HepG2 (cell line): ENCODE measurements at regions not wholly inside any gene's neighbourhood (a gene's known extent, or its start where the extent isn't known, plus 50 kb on each side); places are given as distances from the start of the nearest gene placed in this dataset.

Source experiments
- ATAC-seq: fragments of 200-7000 bp; cut with Tn5 transposase; 3 replicates; pipeline ENCODE4 v1.9.1; 2020; ENCODE audit warnings: mild to moderate bottlenecking, moderate library complexity
- BruUV-seq: library from RNA; stranded (reverse); fragments of 400-500 nt; replicated peaks from 2 replicates; lab custom pipeline; 2021; lab: Mats Ljungman, UMichigan
- CTCF ChIA-PET: fragments of 300-600 bp; formaldehyde crosslinking; extraction: SDS; loops from one replicate; lab custom pipeline; 2021; ENCODE audit warnings: low total read pairs, inconsistent platforms, low intra/inter-chr PET ratio; lab: Yijun Ruan, JAX
- POLR2A ChIA-PET: fragments of 350-600 bp; sonication (Branson Sonifier 250); formaldehyde crosslinking; loops from one replicate; lab custom pipeline; 2020; ENCODE audit warnings: antibody characterized with exemption, inconsistent platforms; lab: Yijun Ruan, JAX
- DNase-seq: peaks from one replicate; pipeline ENCODE4 v3.0.0-alpha.2; 2015; ENCODE audit warnings: low spot score
- FAIRE-seq: peaks from 3 replicates; lab custom pipeline; 2011; peaks lifted over from hg19 to GRCh38; lab: Jason Lieb, UNC
- H2AFZ ChIP-seq: one replicate; pipeline ENCODE4 v1.6.1; 2011; ENCODE audit warnings: low read length, inconsistent platforms
- H3K27ac ChIP-seq: fragments of 300-600 bp; 3 replicates; pipeline ENCODE4 v1.8.0; 2011; ENCODE audit warnings: mixed run types, mild to moderate bottlenecking, mixed read lengths, low read length, inconsistent platforms; ENCODE audit not compliant: insufficient read depth; ENCODE audit errors: extremely low read length
- H3K27me3 ChIP-seq, 2 experiments: fragments of 200-600 bp in 1 of 2; 2 replicates in 1 of 2; 3 replicates in 1 of 2; pipeline versions ENCODE4 v1.6.0 to v1.8.0; 2011; ENCODE audit warnings: low read length in 2 of 2, mild to moderate bottlenecking in 2 of 2, moderate library complexity in 2 of 2, inconsistent platforms in 1 of 2; ENCODE audit not compliant: insufficient read depth in 2 of 2, control insufficient read depth in 1 of 2
- H3K36me3 ChIP-seq, 2 experiments: fragments of 200-600 bp in 1 of 2; replicated peaks in 1 of 2; 2 replicates in 1 of 2; 3 replicates in 1 of 2; pipeline versions ENCODE4 v1.5.1 to v1.8.0; 2011; ENCODE audit warnings: low read length in 2 of 2, inconsistent platforms in 1 of 2; ENCODE audit not compliant: insufficient read depth in 2 of 2, control insufficient read depth in 1 of 2
- H3K4me1 ChIP-seq: 2 replicates; pipeline ENCODE4 v1.5.1; 2012; ENCODE audit warnings: low read length, inconsistent platforms; ENCODE audit not compliant: insufficient read depth
- H3K4me2 ChIP-seq: 2 replicates; pipeline ENCODE4 v1.6.0; 2011; ENCODE audit warnings: low read depth, low read length, inconsistent platforms
- H3K4me3 ChIP-seq, 3 experiments: fragments of 200-600 bp in 1 of 3; sonication (generic), shearing (Covaris generic) in 1 of 3; replicated peaks in 1 of 3; 2 replicates each; pipeline ENCODE4 v1.5.1; 2011 to 2016; ENCODE audit warnings: low read length in 3 of 3, inconsistent platforms in 2 of 3, low read depth in 2 of 3, mild to moderate bottlenecking in 2 of 3, control low read depth in 1 of 3, mixed read lengths in 1 of 3; ENCODE audit not compliant: insufficient read depth in 1 of 3
- H3K79me2 ChIP-seq: one replicate; pipeline ENCODE4 v1.6.1; 2011; ENCODE audit warnings: low read length, inconsistent platforms; ENCODE audit not compliant: insufficient read depth
- H3K9ac ChIP-seq: 2 replicates; pipeline ENCODE4 v1.6.0; 2011; ENCODE audit warnings: mild to moderate bottlenecking, low read depth, low read length, inconsistent platforms; ENCODE audit not compliant: insufficient read depth
- H3K9me3 ChIP-seq: 2 replicates; pipeline ENCODE4 v1.5.1; 2012; ENCODE audit warnings: mild to moderate bottlenecking, low read length
- H4K20me1 ChIP-seq: 2 replicates; pipeline ENCODE4 v1.6.0; 2011; ENCODE audit warnings: inconsistent platforms, mild to moderate bottlenecking, low read length, moderate library complexity; ENCODE audit not compliant: insufficient read depth
- CHD4 ChIP-seq: fragments of 200-600 bp; sonication (generic); IDR thresholded peaks from 2 replicates; pipeline ENCODE4 v1.7.0; 2017; ENCODE audit warnings: mild to moderate bottlenecking, low read length, borderline replicate concordance
- DMAP1 ChIP-seq: IDR thresholded peaks from 2 replicates; pipeline ENCODE4 v1.6.1; 2016
- ELF4 ChIP-seq: sonication (generic); formaldehyde crosslinking; IDR thresholded peaks from 2 replicates; pipeline ENCODE4 v1.5.0; 2020; ENCODE audit warnings: missing genetic modification reagents, mild to moderate bottlenecking, moderate library complexity, borderline replicate concordance
- KDM4B ChIP-seq: sonication (generic); formaldehyde crosslinking; IDR thresholded peaks from 2 replicates; pipeline ENCODE4 v1.4.0; 2020; ENCODE audit warnings: missing genetic modification reagents
- MAFF ChIP-seq: IDR thresholded peaks from 2 replicates; pipeline ENCODE4 v1.6.1; 2011; ENCODE audit warnings: low read depth, low read length, improper control_type of control experiment
- MAFG ChIP-seq: sonication (generic); formaldehyde crosslinking; IDR thresholded peaks from 2 replicates; pipeline ENCODE4 v1.5.1; 2020; ENCODE audit warnings: mild to moderate bottlenecking, missing genetic modification reagents
- MED13 ChIP-seq: sonication (generic); formaldehyde crosslinking; IDR thresholded peaks from 2 replicates; pipeline ENCODE4 v1.5.0; 2020; ENCODE audit warnings: missing genetic modification reagents
- SIN3A ChIP-seq: IDR thresholded peaks from 2 replicates; pipeline ENCODE4 v1.6.1; 2011; ENCODE audit warnings: low read depth, mild to moderate bottlenecking, control low read depth, low read length, borderline replicate concordance
- STAT5B ChIP-seq: sonication (generic); formaldehyde crosslinking; IDR thresholded peaks from 2 replicates; pipeline ENCODE4 v1.4.0; 2020; ENCODE audit warnings: missing genetic modification reagents
- ZBTB7A ChIP-seq: sonication (generic); formaldehyde crosslinking; IDR thresholded peaks from 2 replicates; pipeline ENCODE4 v1.8.0; 2022; ENCODE audit warnings: mild to moderate bottlenecking, missing genetic modification reagents
- ZNF556 ChIP-seq: sonication (generic); formaldehyde crosslinking; IDR thresholded peaks from 2 replicates; pipeline ENCODE4 v1.4.0; 2020; ENCODE audit warnings: mild to moderate bottlenecking, missing genetic modification reagents, borderline replicate concordance
- ZNF768 ChIP-seq: sonication (generic); formaldehyde crosslinking; IDR thresholded peaks from 2 replicates; pipeline ENCODE4 v1.4.0; 2020; ENCODE audit warnings: missing genetic modification reagents
- WGBS: methylation state at CpG from one replicate; pipeline ENCODE4 v1.1.6; 2017; ENCODE audit warnings: low lambda C conversion rate; 5-methylcytosine and 5-hydroxymethylcytosine counted together
- in situ Hi-C: cut with HindIII; loops from 2 replicates; pipeline ENCODE4 v1.10.0; 2017; ENCODE audit warnings: low pct_unique_long_range_greater_than_20kb; ENCODE audit not compliant: extremely low pct_ligation_motif_present
- intact Hi-C: fragments of 100-400 bp; cut with micrococcal nuclease; formaldehyde crosslinking; loops from one replicate; pipeline ENCODE4 v1.10.0; 2022; ENCODE audit not compliant: unreplicated experiment
- TF ChIP-seq, protein P1 (sequence below): sonication (generic); formaldehyde crosslinking; IDR thresholded peaks from 2 replicates; pipeline ENCODE4 v1.8.1; 2023; ENCODE audit warnings: mild to moderate bottlenecking, missing genetic modification reagents
- TF ChIP-seq, protein P2 (sequence below): sonication (generic); formaldehyde crosslinking; IDR thresholded peaks from 2 replicates; pipeline ENCODE4 v1.4.0; 2020; ENCODE audit warnings: missing genetic modification reagents, borderline replicate concordance
- TF ChIP-seq, protein P3 (sequence below): sonication (generic); formaldehyde crosslinking; IDR thresholded peaks from 2 replicates; pipeline ENCODE4 v1.4.0; 2020; ENCODE audit warnings: mild to moderate bottlenecking, missing genetic modification reagents
- TF ChIP-seq, protein P4 (sequence below): IDR thresholded peaks from 2 replicates; pipeline ENCODE4 v1.6.1; 2016; ENCODE audit warnings: missing genetic modification reagents, missing compliant biosample characterization
- TF ChIP-seq, protein P5 (sequence below): sonication (generic); formaldehyde crosslinking; IDR thresholded peaks from 2 replicates; pipeline ENCODE4 v1.8.0; 2022; ENCODE audit warnings: mild to moderate bottlenecking, missing genetic modification reagents, borderline replicate concordance

DNA sequence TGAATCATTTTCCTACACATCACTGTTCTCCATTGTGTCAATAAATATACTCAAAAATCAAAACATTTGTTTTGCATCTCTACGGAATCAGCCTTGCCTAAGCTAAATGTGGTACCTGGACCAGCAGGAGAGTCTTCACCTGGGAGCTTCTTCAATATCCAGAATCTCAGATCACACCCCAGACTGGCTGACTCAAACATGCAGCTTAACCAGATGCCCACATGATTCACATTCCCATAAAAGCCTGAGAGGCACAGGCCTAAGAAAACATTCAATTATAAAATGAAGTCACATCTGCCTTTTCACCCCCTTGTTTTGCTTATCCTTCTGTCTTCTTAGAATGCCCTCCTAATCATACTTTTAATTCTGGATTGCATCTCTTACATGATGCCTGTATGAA is 1045.5 kb upstream of the NXPH2 start:
- H3K4me1 ChIP-seq: no peaks in the 10 kb centered on the region
- CTCF ChIA-PET: no interaction called here
- H2AFZ ChIP-seq: no peak overlapping the region
- H3K4me2 ChIP-seq: no peak overlapping the region
- H3K9me3 ChIP-seq: no peaks in the 10 kb centered on the region
- H3K9ac ChIP-seq: no peak overlapping the region
- H3K4me3 ChIP-seq: no peak overlapping the region
- TF ChIP-seq MED13 (CRISPR knock-in tag): no peak
- TF ChIP-seq ELF4 (CRISPR knock-in tag): no peak
- TF ChIP-seq ZNF768 (CRISPR knock-in tag): no peak
- TF ChIP-seq, protein P1, sequence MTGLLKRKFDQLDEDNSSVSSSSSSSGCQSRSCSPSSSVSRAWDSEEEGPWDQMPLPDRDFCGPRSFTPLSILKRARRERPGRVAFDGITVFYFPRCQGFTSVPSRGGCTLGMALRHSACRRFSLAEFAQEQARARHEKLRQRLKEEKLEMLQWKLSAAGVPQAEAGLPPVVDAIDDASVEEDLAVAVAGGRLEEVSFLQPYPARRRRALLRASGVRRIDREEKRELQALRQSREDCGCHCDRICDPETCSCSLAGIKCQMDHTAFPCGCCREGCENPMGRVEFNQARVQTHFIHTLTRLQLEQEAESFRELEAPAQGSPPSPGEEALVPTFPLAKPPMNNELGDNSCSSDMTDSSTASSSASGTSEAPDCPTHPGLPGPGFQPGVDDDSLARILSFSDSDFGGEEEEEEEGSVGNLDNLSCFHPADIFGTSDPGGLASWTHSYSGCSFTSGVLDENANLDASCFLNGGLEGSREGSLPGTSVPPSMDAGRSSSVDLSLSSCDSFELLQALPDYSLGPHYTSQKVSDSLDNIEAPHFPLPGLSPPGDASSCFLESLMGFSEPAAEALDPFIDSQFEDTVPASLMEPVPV (CRISPR knock-in tag): no peak
- no peak for TF ChIP-seq DMAP1 (CRISPR knock-in tag)
- no peak for TF ChIP-seq ZBTB7A (CRISPR knock-in tag)
- TF ChIP-seq, protein P2, sequence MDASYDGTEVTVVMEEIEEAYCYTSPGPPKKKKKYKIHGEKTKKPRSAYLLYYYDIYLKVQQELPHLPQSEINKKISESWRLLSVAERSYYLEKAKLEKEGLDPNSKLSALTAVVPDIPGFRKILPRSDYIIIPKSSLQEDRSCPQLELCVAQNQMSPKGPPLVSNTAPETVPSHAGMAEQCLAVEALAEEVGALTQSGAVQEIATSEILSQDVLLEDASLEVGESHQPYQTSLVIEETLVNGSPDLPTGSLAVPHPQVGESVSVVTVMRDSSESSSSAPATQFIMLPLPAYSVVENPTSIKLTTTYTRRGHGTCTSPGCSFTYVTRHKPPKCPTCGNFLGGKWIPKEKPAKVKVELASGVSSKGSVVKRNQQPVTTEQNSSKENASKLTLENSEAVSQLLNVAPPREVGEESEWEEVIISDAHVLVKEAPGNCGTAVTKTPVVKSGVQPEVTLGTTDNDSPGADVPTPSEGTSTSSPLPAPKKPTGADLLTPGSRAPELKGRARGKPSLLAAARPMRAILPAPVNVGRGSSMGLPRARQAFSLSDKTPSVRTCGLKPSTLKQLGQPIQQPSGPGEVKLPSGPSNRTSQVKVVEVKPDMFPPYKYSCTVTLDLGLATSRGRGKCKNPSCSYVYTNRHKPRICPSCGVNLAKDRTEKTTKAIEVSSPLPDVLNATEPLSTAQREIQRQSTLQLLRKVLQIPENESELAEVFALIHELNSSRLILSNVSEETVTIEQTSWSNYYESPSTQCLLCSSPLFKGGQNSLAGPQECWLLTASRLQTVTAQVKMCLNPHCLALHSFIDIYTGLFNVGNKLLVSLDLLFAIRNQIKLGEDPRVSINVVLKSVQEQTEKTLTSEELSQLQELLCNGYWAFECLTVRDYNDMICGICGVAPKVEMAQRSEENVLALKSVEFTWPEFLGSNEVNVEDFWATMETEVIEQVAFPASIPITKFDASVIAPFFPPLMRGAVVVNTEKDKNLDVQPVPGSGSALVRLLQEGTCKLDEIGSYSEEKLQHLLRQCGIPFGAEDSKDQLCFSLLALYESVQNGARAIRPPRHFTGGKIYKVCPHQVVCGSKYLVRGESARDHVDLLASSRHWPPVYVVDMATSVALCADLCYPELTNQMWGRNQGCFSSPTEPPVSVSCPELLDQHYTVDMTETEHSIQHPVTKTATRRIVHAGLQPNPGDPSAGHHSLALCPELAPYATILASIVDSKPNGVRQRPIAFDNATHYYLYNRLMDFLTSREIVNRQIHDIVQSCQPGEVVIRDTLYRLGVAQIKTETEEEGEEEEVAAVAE (CRISPR knock-in tag): no peak
- TF ChIP-seq SIN3A: no peak
- no peak for TF ChIP-seq ZNF556 (CRISPR knock-in tag)
- TF ChIP-seq, protein P3, sequence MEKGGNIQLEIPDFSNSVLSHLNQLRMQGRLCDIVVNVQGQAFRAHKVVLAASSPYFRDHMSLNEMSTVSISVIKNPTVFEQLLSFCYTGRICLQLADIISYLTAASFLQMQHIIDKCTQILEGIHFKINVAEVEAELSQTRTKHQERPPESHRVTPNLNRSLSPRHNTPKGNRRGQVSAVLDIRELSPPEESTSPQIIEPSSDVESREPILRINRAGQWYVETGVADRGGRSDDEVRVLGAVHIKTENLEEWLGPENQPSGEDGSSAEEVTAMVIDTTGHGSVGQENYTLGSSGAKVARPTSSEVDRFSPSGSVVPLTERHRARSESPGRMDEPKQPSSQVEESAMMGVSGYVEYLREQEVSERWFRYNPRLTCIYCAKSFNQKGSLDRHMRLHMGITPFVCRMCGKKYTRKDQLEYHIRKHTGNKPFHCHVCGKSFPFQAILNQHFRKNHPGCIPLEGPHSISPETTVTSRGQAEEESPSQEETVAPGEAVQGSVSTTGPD: no peak
- TF ChIP-seq STAT5B: no peak
- TF ChIP-seq, protein P4, sequence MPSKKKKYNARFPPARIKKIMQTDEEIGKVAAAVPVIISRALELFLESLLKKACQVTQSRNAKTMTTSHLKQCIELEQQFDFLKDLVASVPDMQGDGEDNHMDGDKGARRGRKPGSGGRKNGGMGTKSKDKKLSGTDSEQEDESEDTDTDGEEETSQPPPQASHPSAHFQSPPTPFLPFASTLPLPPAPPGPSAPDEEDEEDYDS: no peak
- TF ChIP-seq, protein P5, sequence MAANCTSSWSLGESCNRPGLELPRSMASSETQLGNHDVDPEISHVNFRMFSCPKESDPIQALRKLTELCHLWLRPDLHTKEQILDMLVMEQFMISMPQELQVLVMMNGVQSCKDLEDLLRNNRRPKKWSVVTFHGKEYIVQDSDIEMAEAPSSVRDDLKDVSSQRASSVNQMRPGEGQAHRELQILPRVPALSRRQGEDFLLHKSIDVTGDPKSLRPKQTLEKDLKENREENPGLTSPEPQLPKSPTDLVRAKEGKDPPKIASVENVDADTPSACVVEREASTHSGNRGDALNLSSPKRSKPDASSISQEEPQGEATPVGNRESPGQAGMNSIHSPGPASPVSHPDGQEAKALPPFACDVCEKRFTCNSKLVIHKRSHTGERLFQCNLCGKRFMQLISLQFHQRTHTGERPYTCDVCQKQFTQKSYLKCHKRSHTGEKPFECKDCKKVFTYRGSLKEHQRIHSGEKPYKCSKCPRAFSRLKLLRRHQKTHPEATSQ (CRISPR knock-in tag): no peak
- no peak for TF ChIP-seq MAFG (CRISPR knock-in tag)
- no peak for TF ChIP-seq MAFF
- TF ChIP-seq KDM4B: no peak
- TF ChIP-seq CHD4: no peak
- H3K27ac ChIP-seq: no peak overlapping the region
- H3K79me2 ChIP-seq: no peaks in the 10 kb centered on the region
- no TSS peak for BruUV-seq
- in situ Hi-C loops (no loop called here), intact Hi-C loops (no loop called here)
- ATAC-seq (no peak), DNase-seq (no peak), FAIRE-seq (no peak)
- no peaks in the 10 kb centered on the region for H3K36me3 ChIP-seq
- H3K27me3 ChIP-seq: no peaks in the 10 kb centered on the region; a peak in 1 of 5 replicates
- 4% methylated on average over 1 of the region's 1 CpG for WGBS
- POLR2A ChIA-PET: no interaction called here
- H4K20me1 ChIP-seq: no peaks in the 10 kb centered on the region
